Activated CD4-positive, alpha-beta T cell treated with anti-CD3 and anti-CD28 coated beads for 36 hours (primary cell): ENCODE measurements at regions not wholly inside any gene's neighbourhood (a gene's known extent, or its start where the extent isn't known, plus 50 kb on each side); places are given as distances from the start of the nearest gene placed in this dataset.

Experiments
- ATAC-seq: fragments of 200-7000 bp; cut with Tn5 transposase; one replicate; pipeline ENCODE4 v1.10.0; 2021; ENCODE audit warnings: mild to moderate bottlenecking, moderate library complexity
- CTCF ChIA-PET: fragments of 350-600 bp; sonication (Branson Sonifier 250); formaldehyde crosslinking; loops from one replicate; lab custom pipeline; 2021; ENCODE audit warnings: antibody characterized with exemption; lab: Charles Lee
- POLR2A ChIA-PET: fragments of 350-600 bp; sonication (Branson Sonifier 250); formaldehyde crosslinking; loops from one replicate; lab custom pipeline; 2021; ENCODE audit warnings: antibody characterized with exemption, inconsistent platforms; lab: Charles Lee
- DNase-seq: peaks from one replicate; pipeline ENCODE4 v3.0.0-alpha.2; 2020
- H3K27ac Mint-ChIP-seq: one replicate; pipeline ENCODE4 v1.8.0; 2021; ENCODE audit warnings: mixed read lengths
- H3K27me3 Mint-ChIP-seq: one replicate; pipeline ENCODE4 v1.8.0; 2021; ENCODE audit warnings: mixed read lengths
- H3K36me3 Mint-ChIP-seq: one replicate; pipeline ENCODE4 v1.8.0; 2021; ENCODE audit warnings: low read depth, mixed read lengths
- H3K4me1 Mint-ChIP-seq: one replicate; pipeline ENCODE4 v1.8.0; 2021; ENCODE audit warnings: mixed read lengths
- H3K4me3 Mint-ChIP-seq: one replicate; pipeline ENCODE4 v1.8.0; 2021; ENCODE audit warnings: mild to moderate bottlenecking, moderate library complexity, mixed read lengths
- H3K9me3 Mint-ChIP-seq: one replicate; pipeline ENCODE4 v1.8.0; 2021; ENCODE audit warnings: low read depth, mixed read lengths
- intact Hi-C, 2 experiments: fragments of 100-400 bp; cut with DNase I in 1 of 2; cut with micrococcal nuclease in 1 of 2; formaldehyde crosslinking; loops; one replicate each; pipeline versions ENCODE4 v1.14.2 to v1.15.1; 2022 to 2024; cut with DNase I, micrococcal nuclease

DNA sequence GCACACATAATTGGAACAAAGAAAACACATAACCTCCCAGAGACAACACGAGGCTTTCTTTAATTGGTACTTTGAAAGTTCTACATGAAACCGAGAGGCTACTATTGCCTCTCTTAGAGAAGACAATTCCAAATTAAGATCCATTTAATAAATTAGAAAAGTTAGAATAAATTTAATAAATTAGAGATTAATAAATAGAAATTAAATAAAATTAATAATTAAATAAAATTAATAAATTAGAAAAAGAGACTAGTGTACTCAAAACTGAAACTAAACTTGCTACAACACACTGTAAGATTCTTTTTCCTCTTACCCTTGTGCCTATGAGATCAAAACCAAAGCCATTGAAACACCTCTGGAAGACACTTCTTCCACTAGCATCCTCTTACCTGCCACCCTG lies 199.0 kb downstream of the URB2 start:
- Mint-ChIP-seq H3K27me3 (peaks cover 5% of the 10 kb centered on the region), H3K9me3 (peaks cover 7% of the 10 kb centered on the region), H3K36me3 (no peaks in the 10 kb centered on the region), H3K27ac (no peak overlapping the region), H3K4me1 (no peaks in the 10 kb centered on the region), H3K4me3 (no peak overlapping the region)
- ChIA-PET POLR2A (no interaction called here), CTCF (no interaction called here)
- ATAC-seq (no peak), DNase-seq (no peak)
- intact Hi-C loops, result no loop called here

DNA sequence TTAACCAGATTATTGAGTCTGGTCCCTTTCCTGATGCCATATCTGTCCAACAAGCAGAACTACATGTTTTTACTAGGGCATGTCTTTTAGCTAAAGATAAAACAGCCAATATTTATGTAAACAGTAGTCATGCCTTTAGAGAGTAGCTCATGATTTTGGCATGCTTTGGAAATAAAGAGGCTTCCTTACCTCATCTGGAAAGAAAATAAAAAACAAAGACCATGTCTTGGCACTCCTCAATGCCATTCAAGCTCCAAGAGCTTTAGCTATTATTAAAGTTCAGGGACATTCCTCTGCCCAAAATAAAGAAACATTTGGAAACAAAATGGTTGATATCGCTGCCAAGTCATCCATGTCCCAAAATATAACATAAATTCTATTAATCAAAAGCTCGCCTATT lies 202.4 kb downstream of the URB2 start:
- Mint-ChIP-seq H3K9me3 (peaks cover 7% of the 10 kb centered on the region), H3K27me3 (peaks cover 8% of the 10 kb centered on the region), H3K4me3 (no peak overlapping the region), H3K36me3 (no peaks in the 10 kb centered on the region), H3K27ac (no peak overlapping the region), H3K4me1 (no peaks in the 10 kb centered on the region)
- DNase-seq (no peak), ATAC-seq (no peak)
- ChIA-PET POLR2A (no interaction called here), CTCF (interaction anchor here (0.7 kb wide), 1 partner anchor 8 kb away, joined by 4 read pairs; no protein-coding TSS in a partner anchor)
- intact Hi-C loops, result no loop called here

DNA sequence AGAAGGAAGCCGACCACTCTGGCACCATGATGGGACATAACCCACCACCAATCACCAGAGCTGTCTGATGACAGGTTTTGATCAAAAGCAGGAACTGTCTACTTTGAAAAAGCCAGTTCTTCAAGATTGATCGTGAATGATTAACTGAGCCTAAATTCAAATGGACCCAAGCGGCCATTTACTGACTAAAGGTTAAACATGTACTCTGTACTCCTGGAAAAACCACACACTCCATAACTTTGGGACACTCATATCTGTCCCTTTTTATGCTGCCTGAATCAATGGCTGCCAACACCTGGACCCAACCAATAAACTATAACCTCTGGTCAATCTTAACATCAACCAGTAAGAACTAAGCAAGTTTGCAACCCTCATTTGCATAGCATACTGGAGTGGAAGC lies 206.6 kb downstream of the URB2 start:
- no peak for ATAC-seq
- H3K27ac Mint-ChIP-seq, result no peak overlapping the region
- H3K27me3 Mint-ChIP-seq, result peaks cover 11% of the 10 kb centered on the region
- H3K4me3 Mint-ChIP-seq, result no peak overlapping the region
- intact Hi-C loops, result no loop called here
- no peaks in the 10 kb centered on the region for H3K9me3 Mint-ChIP-seq
- H3K36me3 Mint-ChIP-seq, result no peaks in the 10 kb centered on the region
- ChIA-PET POLR2A (no interaction called here), CTCF (no interaction called here)
- no peak for DNase-seq
- no peaks in the 10 kb centered on the region for H3K4me1 Mint-ChIP-seq

DNA sequence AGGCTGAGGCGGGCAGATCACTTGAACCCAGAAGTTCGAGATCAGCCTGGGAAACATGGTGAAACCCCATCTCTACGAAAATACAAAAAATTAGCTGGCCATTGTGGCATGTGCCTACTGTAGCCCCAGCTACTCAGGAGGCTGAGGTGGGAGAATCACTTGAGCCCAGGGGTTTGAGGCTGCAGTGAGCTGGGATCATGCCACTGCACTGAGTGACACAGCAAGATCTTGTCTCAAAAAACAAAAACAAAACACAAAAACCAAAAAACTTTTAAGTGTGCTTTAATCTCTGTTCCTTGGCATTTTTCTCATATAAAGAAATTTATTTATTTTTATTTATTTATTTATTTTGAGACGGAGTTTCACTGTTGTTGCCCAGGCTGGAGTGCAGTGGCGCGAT lies 208.2 kb downstream of the URB2 start:
- H3K4me1 Mint-ChIP-seq, result no peaks in the 10 kb centered on the region
- no peaks in the 10 kb centered on the region for H3K9me3 Mint-ChIP-seq
- ChIA-PET POLR2A (no interaction called here), CTCF (no interaction called here)
- H3K27me3 Mint-ChIP-seq, result peaks cover 9% of the 10 kb centered on the region
- no peaks in the 10 kb centered on the region for H3K36me3 Mint-ChIP-seq
- ATAC-seq, result no peak
- intact Hi-C loops, result no loop called here
- no peak overlapping the region for H3K4me3 Mint-ChIP-seq
- no peak overlapping the region for H3K27ac Mint-ChIP-seq
- no peak for DNase-seq

DNA sequence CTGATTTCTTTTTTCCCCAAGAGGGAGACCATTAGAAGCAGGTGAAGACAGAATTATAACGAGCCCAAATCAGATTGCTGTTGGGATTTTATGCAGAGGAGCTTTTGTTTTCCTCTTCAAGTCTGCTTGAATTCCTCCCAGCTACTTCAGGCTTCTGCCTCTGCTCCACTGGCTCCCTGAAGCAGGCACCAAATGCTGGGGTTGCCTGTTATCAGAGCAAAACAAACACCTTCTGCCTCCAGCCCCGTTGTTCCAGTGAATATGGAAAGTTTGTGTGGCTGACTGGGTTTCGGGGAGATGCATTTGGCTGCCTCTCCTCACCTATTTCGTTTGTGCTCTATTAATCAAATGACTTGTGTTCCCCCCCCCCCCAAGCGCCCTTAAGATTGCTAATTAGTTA lies 209.2 kb downstream of the URB2 start:
- H3K4me1 Mint-ChIP-seq, result no peaks in the 10 kb centered on the region

DNA sequence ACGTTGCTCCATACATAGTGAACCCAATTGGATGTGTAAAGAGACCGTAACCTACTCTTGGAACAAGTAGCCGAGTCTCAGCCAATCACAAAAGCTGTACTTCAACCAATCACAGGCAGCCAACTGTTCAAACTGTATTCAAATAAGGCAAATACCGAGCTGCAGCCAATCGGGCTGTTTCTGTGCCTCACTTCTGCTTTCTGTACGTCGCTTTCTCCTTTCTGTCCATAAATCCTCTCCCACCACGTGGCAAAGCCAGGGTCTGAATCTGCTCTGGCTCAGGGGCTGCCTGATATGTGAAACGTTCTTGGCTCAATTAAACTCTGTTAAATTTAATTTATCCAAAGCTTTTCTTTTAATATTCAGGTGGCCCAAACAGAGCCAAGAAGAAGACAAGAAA lies 210.3 kb downstream of the URB2 start:
- no peak overlapping the region for H3K27ac Mint-ChIP-seq
- H3K4me1 Mint-ChIP-seq, result no peaks in the 10 kb centered on the region
- ATAC-seq (no peak), DNase-seq (no peak)
- ChIA-PET CTCF (interaction anchor here (1.1 kb wide), 1 partner anchor 25 kb away, joined by 3 read pairs; no protein-coding TSS in a partner anchor), POLR2A (no interaction called here)
- no peaks in the 10 kb centered on the region for H3K9me3 Mint-ChIP-seq
- intact Hi-C loops, result no loop called here
- no peak overlapping the region for H3K4me3 Mint-ChIP-seq
- peaks cover 9% of the 10 kb centered on the region for H3K27me3 Mint-ChIP-seq
- H3K36me3 Mint-ChIP-seq, result no peaks in the 10 kb centered on the region

More for the DNA sequence above, 209.2 kb downstream of the URB2 start:
- no peaks in the 10 kb centered on the region for H3K9me3 Mint-ChIP-seq
- CTCF ChIA-PET, result no interaction called here
- ATAC-seq (no peak), DNase-seq (no peak)
- H3K36me3 Mint-ChIP-seq, result no peaks in the 10 kb centered on the region
- POLR2A ChIA-PET, result no interaction called here
- no peak overlapping the region for H3K27ac Mint-ChIP-seq
- H3K4me3 Mint-ChIP-seq, result no peak overlapping the region
- intact Hi-C loops, result no loop called here
- peaks cover 13% of the 10 kb centered on the region for H3K27me3 Mint-ChIP-seq

DNA sequence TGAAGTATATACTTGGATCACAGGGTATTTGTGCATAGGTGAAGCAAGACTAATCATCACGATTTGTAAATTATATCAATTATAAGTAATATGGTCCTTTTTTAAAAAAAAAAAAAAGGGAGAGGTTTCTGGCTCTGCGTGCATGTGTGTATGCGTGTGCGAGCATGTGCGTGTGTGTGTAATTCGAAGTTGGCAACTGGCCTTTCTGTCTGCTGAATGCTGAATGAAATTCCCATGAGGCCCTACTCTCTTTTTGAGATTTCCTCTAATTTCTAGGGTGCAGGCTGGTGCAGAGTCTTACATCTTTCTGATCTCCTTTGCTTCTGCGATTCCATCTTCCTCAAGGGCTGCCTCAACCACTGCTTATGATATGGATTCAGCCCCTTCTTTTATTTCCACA lies 212.2 kb downstream of the URB2 start:
- Mint-ChIP-seq H3K4me1 (no peaks in the 10 kb centered on the region), H3K4me3 (no peak overlapping the region), H3K27ac (no peak overlapping the region), H3K9me3 (no peaks in the 10 kb centered on the region), H3K27me3 (peaks cover 11% of the 10 kb centered on the region), H3K36me3 (no peaks in the 10 kb centered on the region)
- ATAC-seq (no peak), DNase-seq (no peak)
- ChIA-PET POLR2A (no interaction called here), CTCF (no interaction called here)
- intact Hi-C loops, result no loop called here

DNA sequence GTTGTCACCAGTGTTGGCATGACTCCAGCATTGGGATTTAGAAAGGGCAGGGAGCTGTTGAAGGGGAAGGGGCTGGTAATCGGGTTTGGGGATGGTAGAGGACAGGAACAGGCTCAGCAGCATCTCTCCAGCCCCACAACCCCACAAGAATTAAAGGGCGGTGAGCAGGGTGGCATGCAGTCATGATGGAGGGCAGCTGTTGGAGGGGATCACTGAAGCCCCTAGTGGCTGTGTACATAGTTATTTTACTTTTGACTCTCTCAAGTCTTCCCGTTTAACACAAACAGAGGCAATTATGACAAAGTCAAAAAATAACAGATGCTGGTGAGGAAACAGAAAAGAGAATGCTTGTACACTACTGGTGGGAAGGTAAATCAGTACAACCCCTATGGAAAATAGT lies 213.8 kb downstream of the URB2 start:
- Mint-ChIP-seq H3K36me3 (no peaks in the 10 kb centered on the region), H3K27ac (no peak overlapping the region), H3K4me1 (no peaks in the 10 kb centered on the region), H3K9me3 (no peaks in the 10 kb centered on the region), H3K27me3 (peaks cover 14% of the 10 kb centered on the region), H3K4me3 (no peak overlapping the region)
- intact Hi-C loops, result no loop called here
- DNase-seq, result no peak
- ATAC-seq, result no peak
- POLR2A ChIA-PET, result no interaction called here
- CTCF ChIA-PET, result interaction anchor here (0.7 kb wide), 1 partner anchor 430 kb away, joined by 3 read pairs; no protein-coding TSS in a partner anchor

DNA sequence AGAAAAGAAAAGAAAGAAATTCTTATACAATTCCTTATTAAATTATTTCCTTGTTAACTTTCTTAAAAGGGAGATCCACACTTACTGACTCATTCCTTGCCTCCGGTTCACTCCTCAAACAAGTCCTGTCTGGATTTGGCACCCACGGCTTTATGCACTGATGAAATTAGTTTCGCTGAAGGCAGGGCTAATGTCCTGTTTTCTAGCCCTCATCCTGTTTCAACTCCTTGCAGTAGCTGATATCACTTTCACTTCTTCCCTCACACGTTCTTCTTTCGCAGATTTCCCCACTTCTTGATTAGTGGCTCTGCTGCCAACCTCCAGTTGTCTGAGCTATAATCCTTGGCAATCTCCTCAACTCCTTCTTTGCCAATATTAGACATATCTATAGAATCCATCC lies 215.2 kb downstream of the URB2 start:
- H3K27ac Mint-ChIP-seq, result no peak overlapping the region
- H3K36me3 Mint-ChIP-seq, result no peaks in the 10 kb centered on the region
- no peak overlapping the region for H3K4me3 Mint-ChIP-seq
- intact Hi-C loops, result no loop called here
- ChIA-PET POLR2A (no interaction called here), CTCF (no interaction called here)
- peaks cover 12% of the 10 kb centered on the region for H3K27me3 Mint-ChIP-seq
- H3K9me3 Mint-ChIP-seq, result no peaks in the 10 kb centered on the region
- no peaks in the 10 kb centered on the region for H3K4me1 Mint-ChIP-seq
- ATAC-seq, result no peak
- no peak for DNase-seq

DNA sequence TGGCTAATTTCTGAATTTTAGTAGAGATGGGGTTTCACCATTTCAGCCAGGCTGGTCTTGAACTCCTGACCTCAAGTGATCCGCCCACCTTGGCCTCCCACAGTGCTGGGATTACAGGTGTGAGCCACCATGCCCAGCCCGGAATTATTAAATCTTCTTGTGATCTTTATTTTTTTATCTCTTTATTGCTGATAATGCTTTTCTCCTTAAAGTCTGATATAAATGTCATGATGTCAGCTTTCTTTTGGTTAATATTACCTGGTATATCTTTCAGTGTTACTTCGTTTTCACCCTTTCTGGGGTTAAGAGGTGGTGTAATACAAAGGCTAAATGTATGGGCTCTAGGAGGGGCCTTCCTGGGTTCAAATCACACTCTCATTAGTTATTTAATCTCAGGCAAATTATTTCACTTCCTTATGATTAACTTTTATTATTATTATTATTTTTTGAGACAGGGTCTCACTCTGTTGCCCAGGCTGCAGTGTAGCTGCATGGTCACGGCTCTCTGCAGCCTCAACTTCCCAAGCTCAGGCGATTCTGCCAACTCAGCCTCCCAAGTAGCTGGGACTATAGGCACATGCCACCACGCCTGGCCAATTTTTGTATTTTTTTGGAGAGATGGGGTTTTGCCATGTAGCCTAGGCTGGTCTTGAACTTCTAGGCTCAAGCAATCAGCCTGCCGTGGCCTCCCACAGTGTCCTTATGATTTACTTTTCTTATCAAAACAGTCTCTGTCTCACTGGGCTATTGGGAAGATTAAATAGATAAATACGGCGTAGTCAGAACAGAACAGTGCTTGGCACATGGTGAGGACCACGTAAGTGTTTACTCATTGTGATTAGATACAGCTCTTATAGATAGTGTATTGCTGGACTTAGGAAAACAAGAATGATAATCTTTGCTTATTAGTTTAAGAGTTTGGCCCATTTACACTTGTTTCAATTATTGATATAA lies 216.5 kb downstream of the URB2 start:
- CTCF ChIA-PET, result no interaction called here
- ATAC-seq, result no peak
- no peak for DNase-seq
- Mint-ChIP-seq H3K9me3 (no peaks in the 10 kb centered on the region), H3K27me3 (peaks cover 10% of the 10 kb centered on the region), H3K4me3 (no peak overlapping the region), H3K36me3 (no peaks in the 10 kb centered on the region), H3K27ac (no peak overlapping the region), H3K4me1 (no peaks in the 10 kb centered on the region)
- POLR2A ChIA-PET, result no interaction called here
- intact Hi-C loops, result no loop called here

DNA sequence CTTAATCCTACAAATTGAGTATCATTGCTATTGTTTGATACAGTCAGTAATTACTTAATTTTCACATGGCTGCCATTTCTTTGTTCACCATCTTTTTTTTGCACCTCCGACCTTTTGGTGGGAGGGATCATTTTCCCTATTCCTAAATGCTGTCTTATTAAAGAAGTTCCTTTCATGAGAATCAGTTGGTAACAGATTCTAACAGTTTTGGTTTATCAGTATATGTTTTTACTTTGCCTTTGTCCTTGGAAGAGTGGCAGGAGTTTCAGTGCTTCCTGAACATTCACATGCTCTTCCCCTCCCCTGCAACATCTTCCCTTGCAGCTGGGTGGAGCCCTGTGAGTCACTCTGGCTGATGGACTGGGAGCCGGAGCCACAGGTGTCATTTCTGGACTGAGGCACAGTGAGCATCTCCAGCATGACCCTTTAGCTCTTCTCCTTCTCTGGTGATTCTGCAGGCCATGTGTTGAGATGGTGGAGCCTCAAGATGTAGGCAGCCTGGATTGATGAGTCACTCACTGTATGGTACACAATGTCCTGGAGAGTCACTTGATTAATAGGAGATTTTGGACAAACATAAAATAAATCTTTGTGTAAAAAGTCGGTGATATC lies 217.7 kb downstream of the URB2 start:
- DNase-seq, result peak; percentile 13
- POLR2A ChIA-PET, result no interaction called here
- Mint-ChIP-seq H3K27ac (no peak overlapping the region), H3K4me1 (no peaks in the 10 kb centered on the region), H3K27me3 (peaks cover 12% of the 10 kb centered on the region), H3K9me3 (no peaks in the 10 kb centered on the region), H3K4me3 (no peak overlapping the region), H3K36me3 (no peaks in the 10 kb centered on the region)
- ATAC-seq, result no peak
- intact Hi-C loops, result no loop called here
- CTCF ChIA-PET, result interaction anchor here (1.0 kb wide), 1 partner anchor 10 kb away, joined by 3 read pairs; no protein-coding TSS in a partner anchor

DNA sequence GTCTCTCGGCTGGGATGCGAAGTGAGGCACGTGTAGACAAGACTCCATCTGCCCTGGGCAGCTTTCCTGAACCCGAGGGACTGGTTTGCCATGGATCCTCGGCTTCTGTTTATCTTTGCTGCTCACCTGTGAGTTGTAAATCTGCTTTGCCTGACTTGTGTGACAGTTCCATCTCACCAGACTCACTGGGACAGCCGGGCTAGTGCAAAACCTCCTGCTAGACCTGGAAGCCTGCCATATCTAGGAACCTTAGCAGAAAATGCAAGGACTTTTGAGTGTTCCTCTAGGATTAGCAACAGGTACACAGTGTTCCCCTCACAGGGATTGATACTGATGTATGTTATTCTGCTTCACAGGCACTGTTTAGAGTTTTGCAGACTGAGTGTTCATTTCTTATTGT lies 218.6 kb downstream of the URB2 start:
- no peak overlapping the region for H3K4me3 Mint-ChIP-seq
- no peaks in the 10 kb centered on the region for H3K4me1 Mint-ChIP-seq
- DNase-seq (no peak), ATAC-seq (no peak)
- no peaks in the 10 kb centered on the region for H3K36me3 Mint-ChIP-seq
- POLR2A ChIA-PET, result no interaction called here
- CTCF ChIA-PET, result interaction anchor here (1.0 to 1.3 kb wide), 2 partner anchors 9 to 32 kb away, joined by 3 to 5 read pairs; no protein-coding TSS in a partner anchor
- intact Hi-C loops, result no loop called here
- H3K9me3 Mint-ChIP-seq, result no peaks in the 10 kb centered on the region
- no peak overlapping the region for H3K27ac Mint-ChIP-seq
- peaks cover 10% of the 10 kb centered on the region for H3K27me3 Mint-ChIP-seq
